GM23248 (cell line): ENCODE measurements at regions not wholly inside any gene's neighbourhood (a gene's known extent, or its start where the extent isn't known, plus 50 kb on each side); places are given as distances from the start of the nearest gene placed in this dataset.

Experiments used
- DNase-seq: peaks from one replicate; pipeline ENCODE4 v3.0.0-alpha.2; 2015
- H2AFZ ChIP-seq: fragments of 200-600 bp; sonication (generic); 2 replicates; pipeline ENCODE4 v1.6.1; 2016; ENCODE audit warnings: antibody characterized with exemption
- H3F3A ChIP-seq: fragments of 200-600 bp; sonication (generic); 2 replicates; pipeline ENCODE4 v1.6.1; 2016; ENCODE audit warnings: mild to moderate bottlenecking, antibody characterized with exemption, mixed run types; ENCODE audit not compliant: insufficient read depth
- H3K27ac ChIP-seq: fragments of 200-600 bp; sonication (generic); 2 replicates; pipeline ENCODE4 v1.5.1; 2016; ENCODE audit warnings: mild to moderate bottlenecking
- H3K27me3 ChIP-seq: fragments of 200-600 bp; sonication (generic); replicated peaks from 2 replicates; pipeline ENCODE4 v1.6.1; 2016; ENCODE audit warnings: mild to moderate bottlenecking; ENCODE audit not compliant: insufficient read depth
- H3K36me3 ChIP-seq: fragments of 200-600 bp; sonication (generic); 2 replicates; pipeline ENCODE4 v1.6.1; 2016; ENCODE audit warnings: low read depth, mild to moderate bottlenecking
- H3K4me1 ChIP-seq: fragments of 200-600 bp; sonication (generic); 2 replicates; pipeline ENCODE4 v1.6.1; 2016; ENCODE audit warnings: mild to moderate bottlenecking; ENCODE audit not compliant: insufficient read depth
- H3K4me2 ChIP-seq: fragments of 200-600 bp; sonication (generic); one replicate; pipeline ENCODE4 v1.6.1; 2016; ENCODE audit warnings: mild to moderate bottlenecking; ENCODE audit not compliant: unreplicated experiment
- H3K4me3 ChIP-seq: fragments of 200-600 bp; sonication (generic); 2 replicates; pipeline ENCODE4 v1.5.1; 2016; ENCODE audit warnings: mild to moderate bottlenecking
- H3K79me2 ChIP-seq: fragments of 200-600 bp; sonication (generic); 2 replicates; pipeline ENCODE4 v1.6.1; 2016; ENCODE audit warnings: mild to moderate bottlenecking; ENCODE audit not compliant: insufficient read depth
- H3K9ac ChIP-seq: fragments of 200-600 bp; sonication (generic); 2 replicates; pipeline ENCODE4 v1.6.1; 2016; ENCODE audit warnings: mild to moderate bottlenecking
- H3K9me2 ChIP-seq: fragments of 200-600 bp; sonication (generic); 2 replicates; pipeline ENCODE4 v1.6.1; 2016; ENCODE audit warnings: mixed run types, mild to moderate bottlenecking, moderate library complexity; ENCODE audit not compliant: insufficient read depth
- H3K9me3 ChIP-seq: fragments of 200-600 bp; sonication (generic); one replicate; pipeline ENCODE4 v1.6.1; 2017; ENCODE audit warnings: low read depth
- H4K20me1 ChIP-seq: fragments of 200-600 bp; sonication (generic); 2 replicates; pipeline ENCODE4 v1.6.0; 2016; ENCODE audit not compliant: insufficient read depth
- EZH2 ChIP-seq: fragments of 200-600 bp; sonication (generic); IDR thresholded peaks from 2 replicates; pipeline ENCODE4 v1.6.1; 2018; ENCODE audit warnings: antibody characterized with exemption, mild to moderate bottlenecking; ENCODE audit not compliant: insufficient read depth, poor library complexity, severe bottlenecking
- EZH2phosphoT487 ChIP-seq: fragments of 200-600 bp; sonication (generic); IDR thresholded peaks from 2 replicates; pipeline ENCODE4 v1.6.1; 2018; ENCODE audit warnings: antibody characterized with exemption, moderate library complexity, mild to moderate bottlenecking, low read depth; ENCODE audit not compliant: insufficient read depth
- WGBS, 2 experiments: methylation state at CpG; one replicate each; pipeline ENCODE4 v1.1.6; 2015 to 2017; ENCODE audit warnings: low lambda C conversion rate in 2 of 2, low coverage in 1 of 2; ENCODE audit errors: missing lambda C conversion rate in 2 of 2; 5-methylcytosine and 5-hydroxymethylcytosine counted together
- in situ Hi-C: fragments of 300-500 bp; cut with MboI; formaldehyde crosslinking; loops from 2 replicates; pipeline ENCODE4 v1.15.0; 2020

- Histone ChIP-seq H3K4me3 (no peak overlapping the region), H4K20me1 (no peaks in the 10 kb centered on the region), H2AFZ (no peak overlapping the region), H3K36me3 (no peaks in the 10 kb centered on the region), H3K27ac (no peak overlapping the region), H3K4me1 (no peaks in the 10 kb centered on the region), H3K4me2 (no peak overlapping the region), H3K9ac (no peak overlapping the region), H3K27me3 (no peaks in the 10 kb centered on the region), H3K79me2 (no peaks in the 10 kb centered on the region), H3K9me3 (no peaks in the 10 kb centered on the region), H3F3A (no peaks in the 10 kb centered on the region), H3K9me2 (no peaks in the 10 kb centered on the region)
- in situ Hi-C loops, result no loop called here
- WGBS, 2 experiments, result 52 to 55% methylated on average over 2 of the region's 2 CpGs
- DNase-seq, result no peak
- TF ChIP-seq EZH2phosphoT487 (no peak), EZH2 (no peak)
Observed at GRCh38 chr4:112947616-112948015, 101.8 kb upstream of the ANK2 start.

- 52% methylated on average over 6 of the region's 6 CpGs for WGBS, 2 experiments
- Histone ChIP-seq H3K9ac (no peak overlapping the region), H3K27me3 (no peaks in the 10 kb centered on the region), H3K27ac (no peak overlapping the region), H3K36me3 (no peaks in the 10 kb centered on the region), H3K4me1 (no peaks in the 10 kb centered on the region), H3K4me3 (no peak overlapping the region; the same call in 1 of the 2 replicates), H4K20me1 (no peaks in the 10 kb centered on the region), H2AFZ (peak overlapping the region; percentile 60), H3K9me2 (no peaks in the 10 kb centered on the region), H3K79me2 (no peaks in the 10 kb centered on the region), H3F3A (no peaks in the 10 kb centered on the region), H3K9me3 (no peaks in the 10 kb centered on the region), H3K4me2 (peak overlapping the region; percentile 51)
- no peak for TF ChIP-seq EZH2phosphoT487
- TF ChIP-seq EZH2, result no peak
- in situ Hi-C loops, result no loop called here
- DNase-seq, result peak; percentile 52
Observed at GRCh38 chr4:112951362-112952312, 97.8 kb upstream of the ANK2 start.

- in situ Hi-C loops, result no loop called here
- no peak overlapping the region for H3K4me3 ChIP-seq
- TF ChIP-seq EZH2phosphoT487 (no peak), EZH2 (no peak)
- no peaks in the 10 kb centered on the region for H3K36me3 ChIP-seq
- no peak overlapping the region for H3K9ac ChIP-seq
- no peaks in the 10 kb centered on the region for H3K79me2 ChIP-seq
- no peaks in the 10 kb centered on the region for H3K27me3 ChIP-seq
- H3K4me1 ChIP-seq, result no peaks in the 10 kb centered on the region
- no peak overlapping the region for H3K27ac ChIP-seq
- H3K9me2 ChIP-seq, result no peaks in the 10 kb centered on the region
- WGBS, 2 experiments, result 36 to 44% methylated on average over 1 of the region's 1 CpG
- H3K4me2 ChIP-seq, result no peak overlapping the region
- no peaks in the 10 kb centered on the region for H3K9me3 ChIP-seq
- H3F3A ChIP-seq, result no peaks in the 10 kb centered on the region
- H4K20me1 ChIP-seq, result no peaks in the 10 kb centered on the region
- H2AFZ ChIP-seq, result no peak overlapping the region
- no peak for DNase-seq
Observed at GRCh38 chr4:112952313-112952700, 97.1 kb upstream of the ANK2 start.

GRCh38 chr4:112953262-112953661 lies 96.2 kb upstream of the ANK2 start:
- in situ Hi-C loops, result no loop called here
- WGBS, 2 experiments, result 38 to 44% methylated on average over 3 of the region's 3 CpGs

More at GRCh38 chr4:112953262-112953661, 96.2 kb upstream of the ANK2 start:
- H3K4me2 ChIP-seq, result no peak overlapping the region
- no peak for DNase-seq
- H3K4me3 ChIP-seq, result no peak overlapping the region
- no peaks in the 10 kb centered on the region for H3K9me3 ChIP-seq
- no peaks in the 10 kb centered on the region for H3F3A ChIP-seq
- H3K36me3 ChIP-seq, result no peaks in the 10 kb centered on the region
- no peaks in the 10 kb centered on the region for H3K9me2 ChIP-seq
- no peaks in the 10 kb centered on the region for H3K4me1 ChIP-seq
- H3K27me3 ChIP-seq, result no peaks in the 10 kb centered on the region
- H2AFZ ChIP-seq, result no peak overlapping the region
- H3K79me2 ChIP-seq, result no peaks in the 10 kb centered on the region
- H3K9ac ChIP-seq, result no peak overlapping the region
- no peaks in the 10 kb centered on the region for H4K20me1 ChIP-seq
- H3K27ac ChIP-seq, result no peak overlapping the region
- no peak for TF ChIP-seq EZH2phosphoT487
- TF ChIP-seq EZH2, result no peak
